Thoracic aorta (tissue), 2 donors: ENCODE measurements at regions not wholly inside any gene's neighbourhood (a gene's known extent, or its start where the extent isn't known, plus 50 kb on each side); places are given as distances from the start of the nearest gene placed in this dataset.

Experiments
- ATAC-seq: fragments of 150-250 bp; one replicate; pipeline ENCODE4 v1.8.0; 2017; ENCODE audit warnings: low read depth; ENCODE audit not compliant: insufficient number of reproducible peaks, low FRiP score
- DNase-seq: peaks from one replicate; pipeline ENCODE4 v3.0.0-alpha.2; 2020; ENCODE audit warnings: low spot score
- H3K27ac ChIP-seq, 2 donors: fragments of 200-600 bp; sonication (generic); 1 replicate in 1 of 2; 2 replicates in 1 of 2; pipeline ENCODE4 v1.5.1; 2016; ENCODE audit warnings: mild to moderate bottlenecking in 2 of 2, moderate library complexity in 2 of 2
- H3K27me3 ChIP-seq: fragments of 200-600 bp; sonication (generic); replicated peaks from 2 replicates; pipeline ENCODE4 v1.6.0; 2016; ENCODE audit warnings: mild to moderate bottlenecking; ENCODE audit not compliant: insufficient read depth
- H3K36me3 ChIP-seq: fragments of 200-600 bp; sonication (generic); one replicate; pipeline ENCODE4 v1.5.1; 2016
- H3K4me1 ChIP-seq, 2 donors: fragments of 200-600 bp; sonication (generic); 1 replicate in 1 of 2; 2 replicates in 1 of 2; pipeline versions ENCODE4 v1.5.1 to v1.6.0; 2016; ENCODE audit warnings: low read depth in 2 of 2, mild to moderate bottlenecking in 1 of 2; ENCODE audit not compliant: control insufficient read depth in 1 of 2
- H3K4me3 ChIP-seq: fragments of 200-600 bp; sonication (generic); 2 replicates; pipeline ENCODE4 v1.5.1; 2016; ENCODE audit warnings: mild to moderate bottlenecking
- H3K9me3 ChIP-seq: fragments of 200-600 bp; sonication (generic); 2 replicates; pipeline ENCODE4 v1.5.1; 2016
- TF ChIP-seq, protein P1 (sequence below): fragments of 200-600 bp; sonication (generic); IDR thresholded peaks from one replicate; pipeline ENCODE4 v1.5.1; 2019; ENCODE audit warnings: antibody characterized with exemption

DNA sequence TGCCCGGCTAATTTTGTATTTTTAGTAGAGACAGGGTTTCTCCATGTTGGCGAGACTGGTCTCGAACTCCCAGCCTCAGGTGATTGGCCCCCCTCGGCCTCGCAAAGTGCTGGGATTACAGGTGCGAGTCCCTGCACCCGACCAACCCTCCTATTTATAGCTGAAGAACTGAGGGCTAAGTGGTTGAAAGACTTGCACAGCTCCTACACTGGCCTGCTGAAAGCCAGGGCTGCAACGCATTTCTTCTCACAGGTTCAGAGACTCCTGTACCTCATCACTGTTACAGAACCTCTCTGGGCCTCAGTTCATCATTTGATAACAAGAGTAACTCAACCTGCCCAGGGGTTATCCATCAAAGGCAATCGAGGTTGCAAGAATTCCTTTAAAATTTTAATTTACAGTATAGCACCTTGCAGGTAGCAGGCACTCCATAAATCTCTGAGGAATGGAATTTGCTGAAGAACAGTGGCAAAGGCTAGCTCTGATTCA, 626.5 kb upstream of the TBL1XR1 start:
- TF ChIP-seq, protein P1, sequence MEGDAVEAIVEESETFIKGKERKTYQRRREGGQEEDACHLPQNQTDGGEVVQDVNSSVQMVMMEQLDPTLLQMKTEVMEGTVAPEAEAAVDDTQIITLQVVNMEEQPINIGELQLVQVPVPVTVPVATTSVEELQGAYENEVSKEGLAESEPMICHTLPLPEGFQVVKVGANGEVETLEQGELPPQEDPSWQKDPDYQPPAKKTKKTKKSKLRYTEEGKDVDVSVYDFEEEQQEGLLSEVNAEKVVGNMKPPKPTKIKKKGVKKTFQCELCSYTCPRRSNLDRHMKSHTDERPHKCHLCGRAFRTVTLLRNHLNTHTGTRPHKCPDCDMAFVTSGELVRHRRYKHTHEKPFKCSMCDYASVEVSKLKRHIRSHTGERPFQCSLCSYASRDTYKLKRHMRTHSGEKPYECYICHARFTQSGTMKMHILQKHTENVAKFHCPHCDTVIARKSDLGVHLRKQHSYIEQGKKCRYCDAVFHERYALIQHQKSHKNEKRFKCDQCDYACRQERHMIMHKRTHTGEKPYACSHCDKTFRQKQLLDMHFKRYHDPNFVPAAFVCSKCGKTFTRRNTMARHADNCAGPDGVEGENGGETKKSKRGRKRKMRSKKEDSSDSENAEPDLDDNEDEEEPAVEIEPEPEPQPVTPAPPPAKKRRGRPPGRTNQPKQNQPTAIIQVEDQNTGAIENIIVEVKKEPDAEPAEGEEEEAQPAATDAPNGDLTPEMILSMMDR = no peak
- Histone ChIP-seq H3K36me3 (no peaks in the 10 kb centered on the region), H3K4me3 (peak overlapping the region; percentile 38), H3K27me3 (no peaks in the 10 kb centered on the region), H3K9me3 (no peaks in the 10 kb centered on the region), H3K27ac (peak overlapping the region in 1 of 2 donors; percentile 37), H3K4me1 (peaks cover 23 to 54% of the 10 kb centered on the region in 2 donors)
- ATAC-seq (peak; percentile 31), DNase-seq (no peak)

DNA sequence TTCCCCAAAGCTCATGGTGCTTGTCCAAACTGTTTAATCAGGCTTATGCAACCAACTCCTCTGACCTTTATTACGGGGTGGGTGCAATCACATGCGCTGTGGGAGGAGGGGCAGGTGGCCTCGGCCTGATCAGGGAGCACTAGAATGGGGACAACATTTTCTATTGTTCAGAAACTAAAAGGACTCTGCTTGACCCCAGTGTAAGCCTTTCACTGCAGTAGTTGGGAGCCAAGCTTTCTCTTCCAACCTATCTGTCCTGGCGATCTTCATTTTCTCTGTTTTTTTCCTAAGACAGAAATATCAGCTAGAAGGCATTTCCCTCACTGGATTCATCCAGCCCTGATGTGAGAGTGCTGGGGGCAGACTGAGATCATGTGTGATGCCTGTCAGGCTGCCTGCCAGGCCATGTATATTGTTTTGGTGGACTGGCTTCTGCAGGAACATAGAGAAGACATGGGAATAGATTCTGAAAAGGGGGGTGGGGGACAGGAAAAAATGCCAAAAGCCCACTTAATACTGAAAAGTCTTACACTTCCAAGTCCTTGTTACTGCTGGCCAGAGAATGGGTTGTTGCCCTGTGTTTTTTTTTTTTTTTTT, 627.0 kb upstream of the TBL1XR1 start:
- TF ChIP-seq, protein P1 = no peak
- no peaks in the 10 kb centered on the region for H3K27me3 ChIP-seq
- peak; percentile 29 for ATAC-seq
- no peaks in the 10 kb centered on the region for H3K36me3 ChIP-seq
- H3K4me3 ChIP-seq = peak overlapping the region; percentile 38
- no peaks in the 10 kb centered on the region for H3K9me3 ChIP-seq
- H3K27ac ChIP-seq = peak overlapping the region; percentile 37 to 67
- peaks cover 23 to 54% of the 10 kb centered on the region in 2 donors for H3K4me1 ChIP-seq
- no peak for DNase-seq

DNA sequence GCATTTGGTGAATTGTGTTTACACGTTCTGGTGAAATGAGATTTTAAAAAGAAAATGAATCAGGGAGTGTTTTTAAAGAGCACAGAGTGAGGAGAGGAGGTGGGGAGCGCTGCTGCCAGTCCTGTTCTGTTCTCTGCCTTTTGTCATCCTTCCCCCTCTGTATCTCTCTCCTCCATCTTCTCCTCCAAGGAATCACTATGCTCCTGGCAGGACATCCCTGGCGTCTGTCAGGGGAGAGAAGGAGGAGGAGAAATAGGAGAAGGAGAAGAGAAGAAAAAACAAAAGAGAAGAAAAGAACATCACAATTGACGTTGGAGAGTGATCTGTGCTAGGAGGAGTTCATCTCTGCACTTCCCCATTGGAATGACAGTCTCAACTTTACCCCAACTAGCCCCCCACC, 627.6 kb upstream of the TBL1XR1 start:
- no peak for ATAC-seq
- Histone ChIP-seq H3K27ac (peak overlapping the region; percentile 37 to 67), H3K9me3 (no peaks in the 10 kb centered on the region), H3K4me3 (peak overlapping the region; percentile 38), H3K27me3 (no peaks in the 10 kb centered on the region), H3K36me3 (no peaks in the 10 kb centered on the region), H3K4me1 (peaks cover 24 to 56% of the 10 kb centered on the region in 2 donors)
- no peak for DNase-seq
- TF ChIP-seq, protein P1 = no peak

DNA sequence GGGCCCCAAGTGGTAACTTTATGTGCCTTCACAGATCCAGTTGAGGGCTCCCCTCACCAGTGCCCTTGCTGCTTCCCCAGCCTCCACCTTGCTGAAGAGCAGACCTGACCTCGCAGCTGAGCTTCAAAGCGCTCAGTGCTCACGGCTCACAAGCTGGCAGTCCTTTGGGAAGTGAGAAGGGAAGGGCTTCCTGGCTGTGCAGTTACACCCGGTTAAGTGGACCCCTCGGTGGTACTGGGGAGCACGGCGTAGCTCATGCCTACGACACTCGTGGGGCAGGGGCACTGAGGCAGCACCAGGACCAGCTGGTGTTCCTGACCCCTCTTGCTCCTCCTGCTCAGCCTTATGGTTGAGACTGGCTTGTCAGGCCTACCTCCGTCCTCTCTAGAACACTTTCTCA, 629.0 kb upstream of the TBL1XR1 start:
- Histone ChIP-seq H3K36me3 (no peaks in the 10 kb centered on the region), H3K27ac (no peak overlapping the region)
- no peak for DNase-seq

DNA sequence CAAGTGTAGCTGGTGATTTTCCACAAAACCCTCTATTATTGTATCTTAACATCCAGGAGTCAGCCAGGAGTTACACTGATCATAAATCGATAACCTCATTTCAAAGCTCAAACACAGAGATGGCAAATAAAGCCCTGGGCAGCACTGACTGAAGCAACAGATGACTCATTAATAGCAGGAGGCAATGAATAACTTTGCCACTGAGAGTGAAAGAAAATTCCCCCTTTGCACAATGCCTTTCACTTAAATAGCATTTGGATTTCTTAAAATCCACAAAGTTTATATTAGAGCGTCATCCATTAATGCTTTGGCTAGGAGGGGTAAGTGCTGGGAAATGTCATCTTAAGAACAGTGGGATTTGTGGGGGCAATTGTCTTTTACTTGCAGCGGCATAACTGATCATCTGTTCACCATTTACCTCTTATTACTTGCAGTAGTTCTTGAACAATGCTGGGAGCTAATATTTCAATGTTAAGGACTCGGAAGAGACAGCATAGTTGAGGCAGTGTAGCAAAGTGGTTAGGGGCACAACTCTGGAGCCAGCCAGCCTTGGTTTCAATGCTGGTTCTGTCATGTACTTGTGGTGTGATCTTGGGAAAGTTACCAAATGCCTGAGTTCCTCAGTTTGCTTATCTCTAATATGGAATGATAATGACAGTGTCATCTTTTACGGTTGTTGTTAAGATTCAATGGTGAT, 630.4 kb upstream of the TBL1XR1 start:
- ATAC-seq (peak; percentile 55), DNase-seq (no peak)
- Histone ChIP-seq H3K4me3 (no peak overlapping the region), H3K27me3 (no peaks in the 10 kb centered on the region), H3K27ac (no peak overlapping the region), H3K4me1 (peaks cover 21 to 51% of the 10 kb centered on the region in 2 donors), H3K9me3 (no peaks in the 10 kb centered on the region), H3K36me3 (no peaks in the 10 kb centered on the region)
- TF ChIP-seq, protein P1 = no peak

More for the DNA sequence above, 629.0 kb upstream of the TBL1XR1 start:
- no peak for ATAC-seq
- Histone ChIP-seq H3K4me3 (no peak overlapping the region), H3K4me1 (peaks cover 26 to 58% of the 10 kb centered on the region in 2 donors), H3K9me3 (no peaks in the 10 kb centered on the region), H3K27me3 (no peaks in the 10 kb centered on the region)
- TF ChIP-seq, protein P1 = no peak
